HFFc6 (cell line): ENCODE measurements at regions not wholly inside any gene's neighbourhood (a gene's known extent, or its start where the extent isn't known, plus 50 kb on each side); places are given as distances from the start of the nearest gene placed in this dataset.
A peak's percentile ranks its signal among the peaks of the same experiment; 100 is the strongest.

Experiments used
- DNase-seq: peaks from one replicate; pipeline ENCODE4 v3.0.0-alpha.2; 2018
- H3K27ac Mint-ChIP-seq: 2 replicates; pipeline ENCODE4 v1.8.0; 2020; ENCODE audit warnings: mild to moderate bottlenecking, mixed read lengths
- H3K27me3 Mint-ChIP-seq: 2 replicates; pipeline ENCODE4 v1.8.0; 2021; ENCODE audit warnings: mild to moderate bottlenecking, moderate library complexity, mixed read lengths; ENCODE audit not compliant: insufficient read depth
- H3K36me3 Mint-ChIP-seq: 2 replicates; pipeline ENCODE4 v1.8.0; 2021; ENCODE audit warnings: low read depth, mixed read lengths
- H3K4me1 Mint-ChIP-seq: 2 replicates; pipeline ENCODE4 v1.8.0; 2020; ENCODE audit warnings: low read depth, mixed read lengths
- H3K4me3 Mint-ChIP-seq: 2 replicates; pipeline ENCODE4 v1.8.0; 2020; ENCODE audit warnings: mild to moderate bottlenecking, moderate library complexity, mixed read lengths
- H3K9me3 Mint-ChIP-seq: 2 replicates; pipeline ENCODE4 v1.8.0; 2020; ENCODE audit warnings: mild to moderate bottlenecking, mixed read lengths
- TF ChIP-seq, protein P1 (sequence below): fragments of 200-600 bp; sonication (generic); IDR thresholded peaks from 2 replicates; pipeline ENCODE4 v1.5.0; 2021; ENCODE audit warnings: antibody characterized with exemption, mild to moderate bottlenecking

DNA sequence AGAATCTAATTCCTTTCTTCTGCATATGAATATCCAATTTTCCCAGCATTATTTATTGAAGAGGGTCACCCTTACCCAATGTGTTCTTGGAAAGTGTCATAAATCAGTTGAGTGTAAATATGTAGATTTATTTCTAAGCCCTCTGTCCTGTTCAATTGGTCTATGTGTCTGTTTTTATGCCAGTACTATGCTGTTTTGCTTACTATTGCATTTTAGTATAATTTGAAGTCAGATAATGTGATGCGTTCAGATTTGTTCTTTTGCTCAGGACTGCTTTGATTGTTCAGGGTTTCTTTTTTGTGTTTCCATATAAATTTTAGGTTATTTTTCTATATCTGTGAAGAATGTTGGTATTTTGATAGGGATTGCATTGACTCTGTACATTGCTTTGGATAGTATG lies 420.4 kb upstream of the MIS18BP1 start:
- Mint-ChIP-seq H3K27me3 (peaks cover 3% of the 10 kb centered on the region; the same call in 1 of the 2 replicates), H3K27ac (no peak overlapping the region), H3K4me3 (no peak overlapping the region), H3K4me1 (peaks cover under 1% of the 10 kb centered on the region; the same call in 1 of the 2 replicates), H3K36me3 (no peaks in the 10 kb centered on the region), H3K9me3 (no peaks in the 10 kb centered on the region)
- TF ChIP-seq, protein P1, sequence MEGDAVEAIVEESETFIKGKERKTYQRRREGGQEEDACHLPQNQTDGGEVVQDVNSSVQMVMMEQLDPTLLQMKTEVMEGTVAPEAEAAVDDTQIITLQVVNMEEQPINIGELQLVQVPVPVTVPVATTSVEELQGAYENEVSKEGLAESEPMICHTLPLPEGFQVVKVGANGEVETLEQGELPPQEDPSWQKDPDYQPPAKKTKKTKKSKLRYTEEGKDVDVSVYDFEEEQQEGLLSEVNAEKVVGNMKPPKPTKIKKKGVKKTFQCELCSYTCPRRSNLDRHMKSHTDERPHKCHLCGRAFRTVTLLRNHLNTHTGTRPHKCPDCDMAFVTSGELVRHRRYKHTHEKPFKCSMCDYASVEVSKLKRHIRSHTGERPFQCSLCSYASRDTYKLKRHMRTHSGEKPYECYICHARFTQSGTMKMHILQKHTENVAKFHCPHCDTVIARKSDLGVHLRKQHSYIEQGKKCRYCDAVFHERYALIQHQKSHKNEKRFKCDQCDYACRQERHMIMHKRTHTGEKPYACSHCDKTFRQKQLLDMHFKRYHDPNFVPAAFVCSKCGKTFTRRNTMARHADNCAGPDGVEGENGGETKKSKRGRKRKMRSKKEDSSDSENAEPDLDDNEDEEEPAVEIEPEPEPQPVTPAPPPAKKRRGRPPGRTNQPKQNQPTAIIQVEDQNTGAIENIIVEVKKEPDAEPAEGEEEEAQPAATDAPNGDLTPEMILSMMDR, result no peak
- DNase-seq, result no peak

DNA sequence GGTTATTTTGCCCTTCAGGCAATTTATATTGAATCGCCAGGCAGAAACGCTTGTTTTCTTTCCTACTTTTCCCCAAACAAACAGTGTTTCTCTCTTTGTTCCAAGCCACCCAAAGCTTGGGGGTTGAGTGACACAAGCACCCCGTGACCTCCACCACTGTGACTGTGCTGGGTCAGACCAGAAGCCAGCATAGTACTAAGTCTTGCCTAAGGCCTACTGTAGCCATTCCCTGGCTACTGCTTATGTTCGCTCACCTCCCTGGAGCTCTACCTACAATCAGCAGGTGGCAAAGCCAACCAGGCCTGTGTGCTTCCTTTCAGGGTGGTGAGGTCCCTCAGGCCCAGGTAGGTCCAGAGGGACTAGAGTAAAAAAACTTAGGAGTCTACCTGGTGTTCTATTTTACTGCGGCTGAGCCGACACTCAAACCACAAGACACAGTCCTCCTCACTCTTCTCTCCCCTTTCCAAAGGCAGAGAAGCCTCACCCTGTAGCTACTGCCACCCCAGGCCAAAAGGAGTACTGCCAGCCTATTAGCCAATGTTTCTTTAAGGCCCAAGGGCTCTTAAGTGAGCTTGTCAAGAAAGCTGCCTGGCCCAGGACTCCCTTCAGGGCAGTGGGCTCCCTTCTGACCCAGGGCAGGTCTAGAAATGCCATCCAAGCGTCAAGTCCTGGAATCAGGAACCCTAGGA lies 411.8 kb upstream of the MIS18BP1 start:
- Mint-ChIP-seq H3K36me3 (no peaks in the 10 kb centered on the region), H3K4me1 (no peaks in the 10 kb centered on the region), H3K27me3 (no peaks in the 10 kb centered on the region), H3K9me3 (no peaks in the 10 kb centered on the region), H3K27ac (no peak overlapping the region), H3K4me3 (no peak overlapping the region)
- TF ChIP-seq, protein P1, result peak; percentile 32
- DNase-seq, result no peak

DNA sequence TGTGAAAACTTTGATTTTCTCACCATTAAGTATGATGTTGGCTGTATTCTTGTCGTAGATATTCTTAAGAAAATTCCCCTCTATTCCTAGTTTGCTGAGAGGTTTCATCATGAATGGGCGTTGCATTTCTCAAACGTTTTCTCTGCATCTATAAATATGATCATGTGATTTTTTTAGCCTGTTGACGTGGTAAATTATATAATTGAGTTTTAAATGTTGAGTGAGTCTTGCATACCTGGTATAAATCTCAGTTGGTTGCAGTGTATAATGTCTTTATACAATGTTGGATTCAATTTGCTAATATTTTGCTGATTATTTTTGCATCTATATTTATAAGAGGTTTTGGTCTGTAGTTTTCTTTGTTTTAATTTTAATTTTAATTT lies 405.9 kb upstream of the MIS18BP1 start:
- no peak for DNase-seq
- no peaks in the 10 kb centered on the region for H3K4me1 Mint-ChIP-seq
- H3K27ac Mint-ChIP-seq, result no peak overlapping the region
- H3K4me3 Mint-ChIP-seq, result no peak overlapping the region
- TF ChIP-seq, protein P1, result no peak
- H3K9me3 Mint-ChIP-seq, result no peaks in the 10 kb centered on the region
- no peaks in the 10 kb centered on the region; the same call in 1 of the 2 replicates for H3K27me3 Mint-ChIP-seq
- H3K36me3 Mint-ChIP-seq, result no peaks in the 10 kb centered on the region

DNA sequence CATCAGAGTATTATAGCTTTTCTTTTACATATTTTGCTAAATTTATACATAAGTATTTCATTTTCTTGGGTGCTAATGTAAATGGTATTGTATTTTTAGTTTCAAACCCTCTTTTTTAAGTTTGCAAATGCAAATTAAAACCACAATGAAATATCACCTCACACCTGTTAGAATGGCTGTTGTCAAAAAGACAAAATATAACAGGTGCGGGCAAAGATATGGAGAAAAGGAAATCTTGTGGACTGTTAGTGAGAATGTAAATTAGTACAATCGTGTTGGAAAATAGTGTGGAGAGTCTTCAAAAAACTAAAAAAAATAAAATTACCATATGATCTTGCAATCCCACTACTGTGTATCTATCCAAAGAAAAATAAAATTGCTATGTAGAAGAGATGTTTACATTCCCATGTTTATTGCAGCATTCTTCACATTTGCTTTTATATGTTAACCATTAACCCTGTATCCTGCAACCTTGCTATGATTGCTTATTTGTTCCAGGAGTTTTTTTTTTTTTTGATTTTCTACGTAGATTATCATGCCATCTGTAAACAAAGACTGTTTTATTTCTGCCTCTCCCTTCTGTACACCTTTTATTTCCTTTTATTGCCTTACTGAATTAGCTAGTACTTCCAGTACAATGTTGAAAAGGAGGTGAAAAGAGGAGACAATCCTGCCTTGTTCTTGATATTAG lies 405.4 kb upstream of the MIS18BP1 start:
- no peak for DNase-seq
- Mint-ChIP-seq H3K9me3 (no peaks in the 10 kb centered on the region), H3K4me3 (no peak overlapping the region), H3K36me3 (no peaks in the 10 kb centered on the region), H3K27ac (no peak overlapping the region), H3K27me3 (no peaks in the 10 kb centered on the region; the same call in 1 of the 2 replicates), H3K4me1 (no peaks in the 10 kb centered on the region)
- TF ChIP-seq, protein P1, result no peak

DNA sequence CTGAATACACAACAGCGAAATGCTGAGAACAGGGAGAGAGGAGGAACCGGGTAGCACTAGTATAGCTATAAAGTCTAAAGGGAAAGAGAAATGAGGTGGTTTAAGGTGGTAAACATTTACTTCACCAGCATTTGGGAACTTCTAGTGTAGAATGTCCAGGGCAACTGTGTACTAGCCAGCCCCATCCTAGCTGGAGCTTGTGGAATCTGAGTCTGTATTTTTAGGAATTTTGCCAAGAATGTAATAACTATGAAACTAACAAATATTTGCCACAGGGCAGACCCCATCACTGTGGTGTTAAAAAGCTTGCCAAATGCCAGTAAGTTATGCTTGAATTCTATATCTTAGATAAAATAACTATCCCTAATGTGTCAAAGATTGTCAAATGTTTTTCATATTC lies 398.9 kb upstream of the MIS18BP1 start:
- Mint-ChIP-seq H3K9me3 (no peaks in the 10 kb centered on the region), H3K4me3 (no peak overlapping the region), H3K27me3 (no peaks in the 10 kb centered on the region; the same call in 1 of the 2 replicates), H3K36me3 (no peaks in the 10 kb centered on the region), H3K27ac (no peak overlapping the region), H3K4me1 (no peaks in the 10 kb centered on the region)
- TF ChIP-seq, protein P1, result no peak
- no peak for DNase-seq
